GM18519 (cell line): ENCODE measurements at regions not wholly inside any gene's neighbourhood (a gene's known extent, or its start where the extent isn't known, plus 50 kb on each side); places are given as distances from the start of the nearest gene placed in this dataset.

Experiments used
- ATAC-seq: cut with Tn5 transposase; IDR thresholded peaks from one replicate; pipeline ENCODE4 v1.9.1; 2021; ENCODE audit warnings: mild to moderate bottlenecking, moderate library complexity; ENCODE audit not compliant: unreplicated experiment, low FRiP score

DNA sequence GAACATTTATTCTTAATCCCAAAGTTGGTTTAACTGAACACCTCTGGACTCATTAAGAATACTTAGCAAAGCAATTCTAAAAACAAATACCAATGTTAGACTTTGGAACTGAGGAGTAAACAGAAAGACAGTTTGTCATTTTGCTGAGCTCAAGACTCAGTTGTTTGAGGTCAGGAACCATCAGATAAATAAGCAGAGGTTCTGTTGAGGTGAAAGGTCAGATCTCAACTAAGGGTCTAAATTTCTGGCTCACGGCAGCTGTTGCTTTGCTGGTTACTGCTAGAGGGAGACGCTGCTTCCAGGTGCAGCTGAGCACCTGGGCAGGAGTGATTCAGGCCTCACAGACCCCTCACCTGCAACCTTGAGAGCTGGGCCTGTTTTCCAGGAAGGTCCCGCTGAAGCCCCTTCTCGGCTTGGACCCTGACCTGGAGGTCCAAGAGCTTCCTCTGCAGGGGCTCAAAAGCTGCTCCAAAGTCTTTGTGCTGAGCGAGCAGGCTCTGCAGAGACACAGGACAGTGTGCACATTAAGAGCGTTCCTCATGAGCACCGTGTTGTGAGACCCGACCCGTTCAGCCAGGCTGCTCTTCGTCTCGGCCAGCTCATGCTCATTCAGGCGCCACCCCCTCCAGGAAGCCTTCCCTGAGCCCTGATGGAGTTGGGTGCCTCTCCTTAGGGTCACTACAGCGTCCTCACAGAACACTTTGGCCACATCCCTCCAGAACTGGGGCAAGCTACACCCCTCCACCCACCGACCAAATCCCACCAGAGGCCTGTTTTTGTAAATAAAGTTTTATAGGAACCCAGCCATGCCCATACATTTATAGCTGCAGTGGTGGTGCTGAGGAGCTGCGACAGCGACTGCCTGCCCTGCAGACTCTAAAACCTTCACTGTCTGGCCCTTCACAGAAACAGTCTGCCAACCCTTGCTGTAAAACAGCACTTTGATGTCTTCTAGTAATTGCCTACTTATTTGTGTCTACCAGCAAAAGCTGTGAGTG lies 72.0 kb downstream of the SYNE3 start:
- ATAC-seq: no peak

- peak; percentile 56 for ATAC-seq
Measured at GRCh38 chr14:95442633-95443021, 73.8 kb downstream of the SYNE3 start.

- no peak for ATAC-seq
Measured at GRCh38 chr14:95442016-95442632, 74.3 kb downstream of the SYNE3 start.

DNA sequence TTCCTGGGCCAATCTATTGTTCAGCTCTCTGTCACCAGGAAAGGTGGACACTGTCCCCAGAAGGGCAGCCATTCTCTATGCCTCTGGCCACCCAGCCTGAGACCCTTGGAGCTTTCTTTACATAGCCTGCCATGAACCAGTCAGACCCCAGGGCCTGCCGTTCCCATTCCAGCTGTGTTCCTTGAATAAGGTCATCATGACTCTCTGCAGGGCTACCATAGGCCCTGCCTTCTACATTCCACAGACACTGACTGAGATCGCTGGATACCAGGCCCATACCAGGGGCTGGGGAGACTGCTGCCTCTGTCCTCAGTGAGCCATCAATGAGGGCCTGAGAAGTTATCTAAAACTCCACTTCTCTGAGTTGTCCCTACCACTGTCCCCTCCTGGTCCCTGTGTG lies 75.5 kb downstream of the SYNE3 start:
- no peak for ATAC-seq

DNA sequence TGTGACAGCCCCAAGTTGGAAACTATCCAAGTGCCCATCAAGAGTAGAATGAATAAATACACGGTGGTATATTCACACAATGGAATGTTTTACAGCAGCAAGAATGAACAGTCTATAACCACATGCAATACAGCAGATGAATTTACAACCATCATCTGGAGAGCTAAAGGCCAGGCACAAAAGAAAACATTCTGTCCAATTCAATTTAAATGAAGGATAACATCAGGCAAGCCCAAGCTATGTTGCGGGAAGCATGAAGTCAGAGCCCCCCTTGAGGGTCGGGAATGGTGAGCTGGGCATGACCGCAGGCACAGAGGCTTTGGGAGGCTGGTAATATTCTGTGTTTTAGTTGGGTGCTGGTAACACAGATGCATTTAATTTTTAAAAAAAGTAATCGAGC lies 76.0 kb downstream of the SYNE3 start:
- no peak for ATAC-seq

DNA sequence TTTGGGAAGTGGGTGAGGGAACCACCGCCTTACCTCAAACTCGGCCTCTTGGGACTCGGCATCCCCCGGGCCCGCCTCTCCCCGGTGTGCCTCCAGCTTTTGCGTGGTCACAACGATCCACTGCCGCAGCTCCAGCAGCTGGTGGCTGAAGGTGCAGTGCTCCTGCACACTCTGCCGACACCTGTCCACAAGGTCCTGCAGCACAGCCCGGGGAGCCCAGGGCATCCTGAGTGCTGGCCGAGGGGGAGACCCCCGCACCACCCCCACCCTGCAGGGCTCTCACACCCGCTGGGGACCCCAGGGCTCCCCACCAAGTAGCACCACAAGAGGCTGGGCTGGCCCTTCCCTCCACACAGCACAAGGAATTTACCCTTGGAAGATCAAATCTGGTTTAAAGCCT lies 76.6 kb downstream of the SYNE3 start:
- no peak for ATAC-seq

- no peak for ATAC-seq
Measured at GRCh38 chr14:95437715-95438114, 78.7 kb downstream of the SYNE3 start.

DNA sequence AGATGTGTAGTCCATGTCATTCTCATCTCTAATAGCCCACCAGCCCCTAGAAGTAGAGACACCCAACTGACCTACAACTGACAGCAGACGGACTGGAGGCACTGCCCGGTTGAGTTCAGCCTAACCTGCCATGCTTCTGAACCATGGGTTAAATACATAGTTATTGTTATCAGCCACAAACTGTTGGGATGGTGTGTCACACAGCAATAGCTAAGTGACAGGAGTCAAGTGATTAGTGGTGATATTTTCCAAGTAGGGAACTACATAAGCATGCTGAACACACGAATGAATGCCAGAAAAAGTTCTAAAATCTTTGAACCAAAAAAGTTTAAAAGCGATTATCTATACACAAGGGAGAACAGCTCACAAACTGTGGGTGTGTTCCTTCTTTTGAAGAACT lies 80.1 kb downstream of the SYNE3 start:
- no peak for ATAC-seq

- ATAC-seq: no peak
Measured at GRCh38 chr14:95434121-95434520, 82.3 kb downstream of the SYNE3 start.

- no peak for ATAC-seq
Measured at GRCh38 chr14:95433094-95433478, 83.4 kb downstream of the SYNE3 start.

- no peak for ATAC-seq
Measured at GRCh38 chr14:95432144-95433093, 84.0 kb downstream of the SYNE3 start.

GRCh38 chr14:95431199-95432143 lies 85.0 kb downstream of the SYNE3 start:
- ATAC-seq: no peak

DNA sequence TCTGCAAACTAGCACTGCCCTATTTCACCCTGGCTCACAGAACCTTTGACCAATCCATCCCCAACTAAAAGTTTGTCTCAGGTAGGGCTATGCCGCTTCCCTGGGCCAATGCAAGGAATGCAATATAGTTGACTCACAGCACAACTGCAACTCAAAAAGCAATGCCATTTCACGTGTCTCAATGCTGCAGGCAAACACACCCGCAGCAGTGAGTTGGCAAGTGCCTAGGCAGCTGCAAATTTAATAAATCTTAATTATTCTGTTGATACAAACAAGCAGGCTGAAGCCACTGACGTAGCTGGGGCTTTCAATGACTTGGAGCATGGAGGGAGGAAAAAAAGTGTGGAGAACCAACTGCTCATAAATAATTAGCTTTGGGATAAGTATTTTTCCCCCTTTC lies 87.9 kb downstream of the SYNE3 start:
- no peak for ATAC-seq

DNA sequence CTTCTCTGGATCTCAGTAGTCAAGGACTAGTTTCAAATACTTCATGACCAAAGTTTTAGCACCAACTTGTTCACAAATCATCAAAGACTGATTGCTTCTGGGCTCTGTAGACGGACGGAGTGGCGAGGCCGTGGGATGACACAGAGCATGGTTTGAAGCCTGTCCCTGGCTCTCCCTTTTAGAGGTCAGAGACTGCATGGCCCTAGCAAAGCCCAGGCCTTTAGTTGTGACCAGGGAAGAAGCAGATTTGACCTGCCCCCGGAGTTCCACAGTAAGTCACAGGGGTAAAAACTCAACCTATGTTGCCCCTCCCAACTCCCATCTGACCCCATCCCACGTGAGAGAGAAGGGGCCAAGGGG lies 90.4 kb downstream of the SYNE3 start:
- no peak for ATAC-seq

- ATAC-seq: no peak
Measured at GRCh38 chr14:95425369-95426115, 90.9 kb downstream of the SYNE3 start.

DNA sequence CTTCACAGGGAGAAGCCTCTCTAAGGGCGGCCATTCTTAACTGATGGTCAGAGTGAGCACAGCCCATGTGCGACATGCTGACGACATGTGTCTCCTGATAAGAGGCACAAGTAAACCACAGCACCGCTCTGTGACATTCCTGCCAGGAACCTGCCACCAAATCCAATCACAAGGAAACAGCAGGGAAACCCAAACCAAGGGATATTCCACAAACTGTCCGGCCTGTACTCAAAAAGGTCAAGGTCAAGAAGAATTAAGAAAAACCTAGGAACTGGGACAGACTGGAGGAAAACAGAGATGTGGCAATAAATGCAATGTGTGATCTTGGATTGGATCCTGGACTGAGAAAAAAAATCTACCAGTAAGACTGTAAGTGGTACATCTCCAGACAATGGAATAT lies 91.9 kb downstream of the SYNE3 start:
- ATAC-seq: no peak

DNA sequence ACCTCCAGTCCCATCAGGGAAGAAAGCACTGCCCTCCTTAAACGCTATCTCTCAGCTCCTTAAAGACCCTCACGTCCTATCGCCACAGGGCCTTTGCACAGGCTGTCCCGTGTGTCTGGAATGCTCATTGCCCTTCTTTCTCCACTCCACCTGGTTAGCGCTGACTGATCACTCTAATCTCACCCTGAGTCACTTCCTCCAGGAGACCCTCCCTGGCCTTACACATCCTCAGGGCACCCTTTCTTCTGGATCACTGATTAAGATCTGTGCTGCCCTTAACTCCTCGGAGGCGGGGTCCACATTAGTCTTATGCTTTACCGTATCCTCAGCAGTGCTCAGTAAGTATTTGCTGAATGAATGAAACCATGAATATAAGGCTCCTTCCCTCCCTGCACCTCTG lies 94.7 kb downstream of the SYNE3 start:
- no peak for ATAC-seq

DNA sequence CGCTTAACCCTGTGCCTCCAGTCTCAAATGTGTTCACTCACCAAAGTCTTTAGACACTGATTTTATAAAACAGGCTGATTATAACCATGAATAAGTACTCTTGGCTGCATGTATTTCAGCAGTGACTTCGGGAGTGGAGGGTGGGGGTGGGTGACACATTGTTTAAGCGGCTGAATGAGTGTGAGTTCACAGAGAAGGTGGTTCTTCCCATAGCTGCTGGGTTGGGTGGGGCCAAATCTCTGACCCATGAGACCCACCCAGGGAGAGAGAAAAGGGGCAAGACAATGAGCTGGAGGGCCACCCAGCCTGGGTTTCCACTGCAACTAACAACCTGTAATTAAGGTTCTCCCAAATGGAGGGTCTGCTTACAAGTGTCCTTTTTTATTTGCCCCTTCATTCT lies 96.4 kb downstream of the SYNE3 start:
- ATAC-seq: no peak

GRCh38 chr14:95419569-95419968 lies 96.9 kb downstream of the SYNE3 start:
- ATAC-seq: no peak
